ENCODE measurements at regions not wholly inside any gene's neighbourhood (a gene's known extent, or its start where the extent isn't known, plus 50 kb on each side); places are given as distances from the start of the nearest gene placed in this dataset.
"Not testable (repeated sequence)": the region's sequence is repeated elsewhere in the genome, so short reads cannot be mapped to it uniquely, and the experiment has no call there.

DNA sequence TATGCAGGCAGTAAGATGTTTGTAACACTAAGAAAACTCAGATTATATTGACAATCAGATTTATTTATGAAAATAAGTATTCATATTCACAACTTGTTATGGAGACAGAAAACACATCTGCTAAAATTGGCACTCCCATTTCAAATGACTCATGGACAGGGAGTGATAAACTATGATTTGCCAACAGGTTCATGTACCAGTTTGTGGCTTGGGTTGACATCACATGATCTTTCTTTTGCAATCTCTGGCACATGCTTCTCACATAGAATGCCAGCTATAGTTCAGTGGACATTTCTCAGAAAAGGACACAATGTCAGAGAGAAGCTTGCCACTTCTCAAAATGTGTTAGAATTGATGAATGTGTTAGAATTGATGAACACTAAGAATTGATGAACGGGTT lies 663.2 kb upstream of the ANKRD30A start:
- DNase-seq (no peak), ATAC-seq (no peak)
- Mint-ChIP-seq H3K9me3 (peaks cover 27% of the 10 kb centered on the region), H3K36me3 (ENCODE audit: low read depth) (no peaks in the 10 kb centered on the region), H3K4me3 (no peak overlapping the region), H3K4me1 (no peaks in the 10 kb centered on the region), H3K27me3 (no peaks in the 10 kb centered on the region), H3K27ac (no peak overlapping the region)

DNA sequence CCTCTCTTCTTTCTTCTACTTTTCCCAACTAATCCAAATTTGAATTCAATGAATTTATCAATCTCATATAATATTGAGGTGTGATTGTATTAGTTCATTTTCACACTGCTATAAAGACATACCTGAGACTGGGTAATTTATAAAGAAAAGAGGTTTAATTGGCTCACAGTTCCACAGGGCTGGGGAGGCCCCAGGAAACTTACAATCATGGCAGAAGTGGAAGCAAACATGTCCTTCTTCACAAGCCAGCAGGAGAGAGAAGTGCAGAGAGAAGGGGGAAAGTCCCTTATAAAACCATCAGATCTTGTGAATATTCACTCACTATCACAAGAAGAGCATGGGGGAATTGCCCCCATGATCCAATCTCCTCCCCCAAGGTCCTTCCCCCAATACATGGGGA lies 667.0 kb upstream of the ANKRD30A start:
- not testable (repeated sequence) for H3K27ac Mint-ChIP-seq; H3K36me3 Mint-ChIP-seq (ENCODE audit: low read depth); H3K4me1 Mint-ChIP-seq; H3K4me3 Mint-ChIP-seq; DNase-seq; ATAC-seq; H3K27me3 Mint-ChIP-seq
- H3K9me3 Mint-ChIP-seq, result peaks cover 31% of the 10 kb centered on the region

- no peak overlapping the region for H3K27ac Mint-ChIP-seq
- DNase-seq (no peak), ATAC-seq (no peak)
- H3K9me3 Mint-ChIP-seq, result peaks cover 31% of the 10 kb centered on the region
- no peaks in the 10 kb centered on the region for H3K27me3 Mint-ChIP-seq
- H3K4me1 Mint-ChIP-seq, result no peaks in the 10 kb centered on the region
- H3K4me3 Mint-ChIP-seq, result no peak overlapping the region
- H3K36me3 Mint-ChIP-seq (ENCODE audit: low read depth), result no peaks in the 10 kb centered on the region
Measured at GRCh38 chr10:36457751-36458150, 667.6 kb upstream of the ANKRD30A start.

GRCh38 chr10:36455526-36456133 lies 669.8 kb upstream of the ANKRD30A start:
- Mint-ChIP-seq H3K27ac (no peak overlapping the region), H3K4me1 (no peaks in the 10 kb centered on the region), H3K27me3 (no peaks in the 10 kb centered on the region), H3K4me3 (no peak overlapping the region), H3K9me3 (peaks cover 17% of the 10 kb centered on the region), H3K36me3 (ENCODE audit: low read depth) (no peaks in the 10 kb centered on the region)
- DNase-seq (no peak), ATAC-seq (no peak)

GRCh38 chr10:36452851-36453250 lies 672.5 kb upstream of the ANKRD30A start:
- H3K4me1 Mint-ChIP-seq, result no peaks in the 10 kb centered on the region
- peaks cover 7% of the 10 kb centered on the region for H3K9me3 Mint-ChIP-seq
- DNase-seq (no peak), ATAC-seq (no peak)
- H3K4me3 Mint-ChIP-seq, result no peak overlapping the region
- no peak overlapping the region for H3K27ac Mint-ChIP-seq
- no peaks in the 10 kb centered on the region for H3K27me3 Mint-ChIP-seq
- H3K36me3 Mint-ChIP-seq (ENCODE audit: low read depth), result no peaks in the 10 kb centered on the region

GRCh38 chr10:36451391-36451970 lies 673.9 kb upstream of the ANKRD30A start:
- no peak overlapping the region for H3K27ac Mint-ChIP-seq
- H3K4me1 Mint-ChIP-seq, result no peaks in the 10 kb centered on the region

DNA sequence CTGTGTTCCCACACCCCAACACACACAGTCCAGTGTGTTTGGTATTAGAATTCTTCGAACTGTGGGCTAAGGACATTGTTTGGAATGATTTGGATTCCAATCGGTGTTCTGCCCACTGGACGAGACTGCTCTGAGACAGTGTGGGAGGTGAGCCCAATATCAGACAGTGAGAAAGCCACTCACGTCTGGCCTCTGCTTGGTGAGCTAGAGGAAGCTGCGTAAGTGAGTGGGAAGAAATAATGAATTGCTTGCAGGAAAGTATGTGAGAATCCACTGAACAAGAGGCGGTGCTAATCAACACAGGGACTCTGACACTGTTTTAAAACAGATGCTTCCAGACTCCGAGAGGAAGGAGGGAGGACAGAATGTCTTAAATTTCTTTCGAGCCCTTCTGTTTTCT lies 675.0 kb upstream of the ANKRD30A start:
- H3K9me3 Mint-ChIP-seq, result peaks cover 5% of the 10 kb centered on the region
- DNase-seq (no peak), ATAC-seq (no peak)
- H3K4me1 Mint-ChIP-seq, result no peaks in the 10 kb centered on the region
- H3K27ac Mint-ChIP-seq, result no peak overlapping the region
- no peaks in the 10 kb centered on the region for H3K27me3 Mint-ChIP-seq
- H3K36me3 Mint-ChIP-seq (ENCODE audit: low read depth), result no peaks in the 10 kb centered on the region
- H3K4me3 Mint-ChIP-seq, result no peak overlapping the region

More at GRCh38 chr10:36451391-36451970, 673.9 kb upstream of the ANKRD30A start:
- Mint-ChIP-seq H3K9me3 (peaks cover 5% of the 10 kb centered on the region), H3K4me3 (no peak overlapping the region), H3K36me3 (ENCODE audit: low read depth) (no peaks in the 10 kb centered on the region), H3K27me3 (no peaks in the 10 kb centered on the region)
- DNase-seq, result no peak
- no peak for ATAC-seq

- H3K36me3 Mint-ChIP-seq (ENCODE audit: low read depth), result no peaks in the 10 kb centered on the region
- H3K27me3 Mint-ChIP-seq, result no peaks in the 10 kb centered on the region
- no peak for DNase-seq
- no peak for ATAC-seq
- no peaks in the 10 kb centered on the region for H3K4me1 Mint-ChIP-seq
- no peak overlapping the region for H3K27ac Mint-ChIP-seq
- no peak overlapping the region for H3K4me3 Mint-ChIP-seq
- no peaks in the 10 kb centered on the region for H3K9me3 Mint-ChIP-seq
Measured at GRCh38 chr10:36448760-36449691, 676.4 kb upstream of the ANKRD30A start.

- Mint-ChIP-seq H3K27ac (no peak overlapping the region), H3K27me3 (no peaks in the 10 kb centered on the region), H3K4me1 (no peaks in the 10 kb centered on the region), H3K9me3 (no peaks in the 10 kb centered on the region), H3K36me3 (ENCODE audit: low read depth) (no peaks in the 10 kb centered on the region), H3K4me3 (no peak overlapping the region)
- no peak for DNase-seq
- no peak for ATAC-seq
Measured at GRCh38 chr10:36446881-36447280, 678.5 kb upstream of the ANKRD30A start.

GRCh38 chr10:36443233-36443632 lies 682.2 kb upstream of the ANKRD30A start:
- Mint-ChIP-seq H3K4me3 (no peak overlapping the region), H3K4me1 (no peaks in the 10 kb centered on the region), H3K27me3 (no peaks in the 10 kb centered on the region), H3K9me3 (no peaks in the 10 kb centered on the region), H3K36me3 (ENCODE audit: low read depth) (no peaks in the 10 kb centered on the region), H3K27ac (no peak overlapping the region)
- ATAC-seq, result no peak
- DNase-seq, result no peak

- Mint-ChIP-seq H3K4me3 (no peak overlapping the region), H3K27me3 (no peaks in the 10 kb centered on the region), H3K9me3 (no peaks in the 10 kb centered on the region), H3K36me3 (ENCODE audit: low read depth) (no peaks in the 10 kb centered on the region), H3K27ac (no peak overlapping the region), H3K4me1 (no peaks in the 10 kb centered on the region)
- ATAC-seq (no peak), DNase-seq (no peak)
Measured at GRCh38 chr10:36441557-36441956, 683.8 kb upstream of the ANKRD30A start.

GRCh38 chr10:36440539-36440938 lies 684.9 kb upstream of the ANKRD30A start:
- no peak overlapping the region for H3K27ac Mint-ChIP-seq
- no peak overlapping the region for H3K4me3 Mint-ChIP-seq
- H3K9me3 Mint-ChIP-seq, result no peaks in the 10 kb centered on the region
- no peaks in the 10 kb centered on the region for H3K4me1 Mint-ChIP-seq
- no peak for DNase-seq
- no peaks in the 10 kb centered on the region for H3K27me3 Mint-ChIP-seq
- H3K36me3 Mint-ChIP-seq (ENCODE audit: low read depth), result no peaks in the 10 kb centered on the region
- ATAC-seq, result no peak

- H3K4me1 Mint-ChIP-seq, result no peaks in the 10 kb centered on the region
- no peaks in the 10 kb centered on the region for H3K27me3 Mint-ChIP-seq
- H3K9me3 Mint-ChIP-seq, result peaks cover 1% of the 10 kb centered on the region
- H3K4me3 Mint-ChIP-seq, result no peak overlapping the region
- ATAC-seq, result no peak
- DNase-seq, result no peak
- no peak overlapping the region for H3K27ac Mint-ChIP-seq
- no peaks in the 10 kb centered on the region for H3K36me3 Mint-ChIP-seq (ENCODE audit: low read depth)
Measured at GRCh38 chr10:36437367-36437766, 688.0 kb upstream of the ANKRD30A start.

DNA sequence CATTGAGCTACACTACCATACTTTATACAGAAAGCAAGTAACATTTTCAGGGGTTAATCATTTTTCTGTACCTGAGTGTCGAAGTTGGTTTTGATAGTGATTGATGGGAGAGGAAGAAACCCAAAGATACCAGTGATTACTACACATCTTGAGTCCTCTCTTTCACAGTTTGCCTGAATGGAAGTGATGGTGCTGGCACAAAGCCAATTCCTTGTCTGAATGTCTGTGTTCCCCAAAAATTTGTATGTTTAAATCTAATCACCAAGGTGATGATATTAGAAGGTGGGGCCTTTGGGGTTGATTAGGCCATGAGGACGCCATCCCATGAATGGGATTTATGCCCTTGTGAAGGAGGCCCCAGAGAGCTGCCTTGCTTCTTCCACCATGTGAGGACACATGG lies 696.9 kb upstream of the ANKRD30A start:
- H3K36me3 Mint-ChIP-seq (ENCODE audit: low read depth), result no peaks in the 10 kb centered on the region
- H3K27ac Mint-ChIP-seq, result no peak overlapping the region
- no peaks in the 10 kb centered on the region for H3K27me3 Mint-ChIP-seq

More for the DNA sequence above, 696.9 kb upstream of the ANKRD30A start:
- no peaks in the 10 kb centered on the region for H3K4me1 Mint-ChIP-seq
- ATAC-seq (no peak), DNase-seq (no peak)
- H3K9me3 Mint-ChIP-seq, result peaks cover 12% of the 10 kb centered on the region
- no peak overlapping the region for H3K4me3 Mint-ChIP-seq

Data from activated naive CD8-positive, alpha-beta T cell treated with anti-CD3 and anti-CD28 coated beads, Interleukin-2, amount 50 U/mL, for 24 hours (primary cell).